Suprapubic skin (tissue), 4 donors: ENCODE measurements at regions not wholly inside any gene's neighbourhood (a gene's known extent, or its start where the extent isn't known, plus 50 kb on each side); places are given as distances from the start of the nearest gene placed in this dataset.

Source experiments
- DNase-seq, 2 donors: peaks; one replicate each; pipeline ENCODE4 v3.0.0-alpha.2; 2019; ENCODE audit warnings: low spot score in 2 of 2
- H3K27ac ChIP-seq: fragments of 200-600 bp; sonication (generic); one replicate; pipeline ENCODE4 v1.5.1; 2019
- H3K27me3 ChIP-seq: fragments of 200-600 bp; sonication (generic); one replicate; pipeline ENCODE4 v1.5.1; 2019
- H3K36me3 ChIP-seq: fragments of 200-600 bp; sonication (generic); one replicate; pipeline ENCODE4 v1.5.1; 2019
- H3K4me1 ChIP-seq: fragments of 200-600 bp; sonication (generic); one replicate; pipeline ENCODE4 v1.5.1; 2019
- H3K4me3 ChIP-seq: fragments of 200-600 bp; sonication (generic); one replicate; pipeline ENCODE4 v1.5.1; 2019; ENCODE audit warnings: mild to moderate bottlenecking
- H3K9me3 ChIP-seq: fragments of 200-600 bp; sonication (generic); one replicate; pipeline ENCODE4 v1.5.1; 2019
- CTCF ChIP-seq, 2 donors: fragments of 200-600 bp in 1 of 2; fragments of 450-650 bp in 1 of 2; sonication (generic) in 1 of 2; IDR thresholded peaks; one replicate each; pipeline ENCODE4 v1.5.1; 2016 to 2019; ENCODE audit warnings: antibody characterized with exemption in 2 of 2, mild to moderate bottlenecking in 1 of 2, moderate library complexity in 1 of 2
- EP300 ChIP-seq: sonication (generic); formaldehyde crosslinking; IDR thresholded peaks from one replicate; pipeline ENCODE4 v1.6.1; 2017; ENCODE audit warnings: antibody characterized with exemption
- POLR2A ChIP-seq, 2 donors: fragments of 450-650 bp; IDR thresholded peaks; one replicate each; pipeline ENCODE4 v1.6.1; 2017; ENCODE audit warnings: antibody characterized with exemption in 2 of 2, mild to moderate bottlenecking in 2 of 2, moderate library complexity in 2 of 2
- POLR2AphosphoS5 ChIP-seq, 3 donors: sonication (generic); formaldehyde crosslinking; IDR thresholded peaks; one replicate each; pipeline ENCODE4 v1.6.1; 2017; ENCODE audit warnings: antibody characterized with exemption in 3 of 3
- WGBS: methylation state at CpG from one replicate; pipeline ENCODE4 v1.1.5; 2018; 5-methylcytosine and 5-hydroxymethylcytosine counted together

DNA sequence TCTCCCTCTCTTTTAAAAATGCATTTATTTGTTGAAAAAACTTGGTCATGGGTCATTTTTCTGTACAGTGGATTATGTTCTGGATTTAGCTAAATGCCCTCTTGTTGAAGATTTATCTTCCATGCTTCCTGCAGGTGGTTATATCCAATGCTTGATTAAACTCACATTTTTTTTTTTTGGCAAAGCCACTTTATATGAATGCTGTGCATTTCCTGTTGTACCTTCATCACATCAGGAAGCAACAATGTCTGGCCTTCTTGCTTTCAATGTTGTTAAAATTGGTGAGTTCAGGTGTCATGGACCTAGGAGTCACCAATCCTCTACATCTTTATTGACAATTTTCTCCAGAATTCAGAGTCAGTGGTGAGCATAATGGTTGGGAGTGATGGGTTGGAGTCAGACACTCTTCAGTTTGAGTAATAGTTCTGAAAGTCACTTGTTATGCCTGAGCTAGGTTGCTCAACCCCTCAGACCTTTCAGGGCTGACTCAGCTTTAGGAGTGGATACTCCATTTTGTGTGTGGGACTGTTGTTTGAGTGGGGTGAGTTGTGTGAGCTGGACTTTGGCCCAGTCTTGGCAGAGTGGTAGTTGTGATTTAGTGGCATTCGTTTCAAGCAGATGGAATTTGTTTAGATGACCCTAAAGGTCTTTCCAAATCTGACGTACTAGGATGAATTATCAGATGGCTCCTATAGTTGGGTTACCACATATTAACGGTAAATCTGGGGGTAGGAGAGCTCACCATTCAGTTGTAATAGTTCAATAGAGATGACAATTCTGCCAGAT, 213.5 kb upstream of the ZNF32 start:
- no peaks in the 10 kb centered on the region for H3K27me3 ChIP-seq
- peaks cover 24% of the 10 kb centered on the region for H3K4me1 ChIP-seq
- peak overlapping the region; percentile 75 for H3K27ac ChIP-seq
- no peaks in the 10 kb centered on the region for H3K36me3 ChIP-seq
- TF ChIP-seq POLR2A (IDR thresholded peaks at IDR 0.05) (no peak), EP300 (no peak), CTCF (IDR thresholded peaks at IDR 0.05) (no peak), POLR2AphosphoS5 (IDR thresholded peaks at IDR 0.05) (no peak)
- 83% methylated on average over 2 of the region's 3 CpGs for WGBS
- H3K9me3 ChIP-seq: no peaks in the 10 kb centered on the region
- DNase-seq: no peak
- H3K4me3 ChIP-seq: no peak overlapping the region

- H3K27me3 ChIP-seq: no peaks in the 10 kb centered on the region
- H3K9me3 ChIP-seq: no peaks in the 10 kb centered on the region
- H3K27ac ChIP-seq: no peak overlapping the region
- WGBS: 90% methylated on average over 6 of the region's 6 CpGs
- no peak overlapping the region for H3K4me3 ChIP-seq
- no peaks in the 10 kb centered on the region for H3K36me3 ChIP-seq
- DNase-seq: no peak
- peaks cover 15% of the 10 kb centered on the region for H3K4me1 ChIP-seq
- no peak for TF ChIP-seq POLR2A (IDR thresholded peaks at IDR 0.05)
- no peak for TF ChIP-seq CTCF (IDR thresholded peaks at IDR 0.05)
- no peak for TF ChIP-seq POLR2AphosphoS5 (IDR thresholded peaks at IDR 0.05)
- TF ChIP-seq EP300: no peak
Measured at GRCh38 chr10:43859016-43859525, 210.4 kb upstream of the ZNF32 start.

- DNase-seq: no peak
- WGBS: 91% methylated on average over 3 of the region's 3 CpGs
- no peaks in the 10 kb centered on the region for H3K9me3 ChIP-seq
- H3K27ac ChIP-seq: no peak overlapping the region
- peaks cover 11% of the 10 kb centered on the region for H3K4me1 ChIP-seq
- no peak for TF ChIP-seq CTCF (IDR thresholded peaks at IDR 0.05)
- no peak for TF ChIP-seq EP300
- no peak for TF ChIP-seq POLR2A (IDR thresholded peaks at IDR 0.05)
- TF ChIP-seq POLR2AphosphoS5 (IDR thresholded peaks at IDR 0.05): no peak
- no peak overlapping the region for H3K4me3 ChIP-seq
- H3K27me3 ChIP-seq: no peaks in the 10 kb centered on the region
- H3K36me3 ChIP-seq: no peaks in the 10 kb centered on the region
Measured at GRCh38 chr10:43857931-43858315, 209.2 kb upstream of the ZNF32 start.

DNA sequence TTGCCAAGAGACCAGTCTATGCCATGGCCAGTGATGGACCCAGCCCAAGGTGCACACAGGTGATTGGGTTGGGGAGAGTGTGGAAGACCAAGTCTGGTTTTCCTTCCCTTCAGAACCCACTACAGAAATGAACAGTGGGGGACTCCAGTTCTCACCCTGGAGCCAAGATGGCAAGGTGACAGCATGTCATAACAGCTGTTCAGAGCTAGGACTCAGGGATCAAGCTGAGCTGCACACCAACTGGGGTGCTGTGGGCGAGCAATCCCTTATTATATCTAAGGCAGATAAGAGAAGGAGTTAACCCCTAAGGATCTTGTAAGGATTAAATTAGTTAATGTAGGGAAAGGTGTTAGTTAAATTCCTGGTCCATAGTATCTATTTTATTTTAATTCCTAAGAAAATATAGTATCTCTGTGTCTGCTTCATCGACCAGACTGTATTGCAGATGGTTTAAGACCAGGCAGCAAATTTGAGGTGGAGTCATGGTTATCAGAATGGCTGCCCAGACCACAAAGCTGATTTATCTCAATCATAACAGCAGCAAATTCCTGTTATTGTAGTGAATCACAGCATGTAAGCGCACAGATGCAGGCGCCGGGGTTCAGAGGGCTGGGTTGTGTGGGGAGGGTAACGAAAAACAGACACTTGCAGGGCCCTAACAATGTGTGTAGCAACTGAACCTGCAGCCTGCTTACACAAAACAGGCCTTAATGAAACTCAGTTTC, 208.7 kb upstream of the ZNF32 start:
- DNase-seq: no peak
- no peaks in the 10 kb centered on the region for H3K27me3 ChIP-seq
- no peaks in the 10 kb centered on the region for H3K36me3 ChIP-seq

More for the DNA sequence above, 208.7 kb upstream of the ZNF32 start:
- Histone ChIP-seq H3K9me3 (no peaks in the 10 kb centered on the region), H3K4me3 (no peak overlapping the region), H3K27ac (no peak overlapping the region), H3K4me1 (peaks cover 9% of the 10 kb centered on the region)
- 67% methylated on average over 6 of the region's 6 CpGs for WGBS
- no peak for TF ChIP-seq POLR2A (IDR thresholded peaks at IDR 0.05)
- TF ChIP-seq POLR2AphosphoS5 (IDR thresholded peaks at IDR 0.05): no peak
- no peak for TF ChIP-seq EP300
- TF ChIP-seq CTCF (IDR thresholded peaks at IDR 0.05): no peak
